Smooth muscle cell (in vitro differentiated cells): ENCODE measurements at regions not wholly inside any gene's neighbourhood (a gene's known extent, or its start where the extent isn't known, plus 50 kb on each side); places are given as distances from the start of the nearest gene placed in this dataset.

Experiments
- DNase-seq: peaks from one replicate; lab custom pipeline; 2025; ENCODE audit not compliant: unreplicated experiment; lab: John Stamatoyannopoulos, UW
- H2AFZ ChIP-seq: fragments of 200-600 bp; sonication (generic); 2 replicates; pipeline ENCODE4 v1.6.0; 2016; ENCODE audit warnings: antibody characterized with exemption, low read depth, mild to moderate bottlenecking
- H3F3A ChIP-seq: fragments of 200-600 bp; sonication (generic); 2 replicates; pipeline ENCODE4 v1.6.0; 2017; ENCODE audit warnings: antibody characterized with exemption, low read depth
- H3K27ac ChIP-seq: fragments of 200-600 bp; sonication (generic); 2 replicates; pipeline ENCODE4 v1.5.1; 2016; ENCODE audit warnings: low read depth, mild to moderate bottlenecking
- H3K27me3 ChIP-seq: fragments of 200-600 bp; sonication (generic); 2 replicates; pipeline ENCODE4 v1.6.1; 2016; ENCODE audit warnings: low read depth, mild to moderate bottlenecking
- H3K36me3 ChIP-seq: fragments of 200-600 bp; sonication (generic); 2 replicates; pipeline ENCODE4 v1.5.1; 2016; ENCODE audit warnings: low read depth
- H3K4me1 ChIP-seq: fragments of 200-600 bp; sonication (generic); 2 replicates; pipeline ENCODE4 v1.5.1; 2016; ENCODE audit warnings: low read depth
- H3K4me2 ChIP-seq: fragments of 200-600 bp; sonication (generic); 2 replicates; pipeline ENCODE4 v1.6.0; 2016; ENCODE audit warnings: mild to moderate bottlenecking
- H3K4me3 ChIP-seq: fragments of 200-600 bp; sonication (generic); 2 replicates; pipeline ENCODE4 v1.5.1; 2016; ENCODE audit warnings: mild to moderate bottlenecking
- H3K79me2 ChIP-seq: fragments of 200-600 bp; sonication (generic); 2 replicates; pipeline ENCODE4 v1.6.0; 2016; ENCODE audit warnings: low read depth, mild to moderate bottlenecking
- H3K9ac ChIP-seq: fragments of 200-600 bp; sonication (generic); 2 replicates; pipeline ENCODE4 v1.6.0; 2016; ENCODE audit warnings: low read depth
- H3K9me3 ChIP-seq: fragments of 200-600 bp; sonication (generic); replicated peaks from 2 replicates; pipeline ENCODE4 v1.5.1; 2016; ENCODE audit warnings: low read depth
- H4K20me1 ChIP-seq: fragments of 200-600 bp; sonication (generic); 2 replicates; pipeline ENCODE4 v1.6.0; 2016; ENCODE audit warnings: low read depth
- WGBS: methylation state at CpG from one replicate; pipeline ENCODE4 v1.1.7; 2016; ENCODE audit warnings: low lambda C conversion rate; 5-methylcytosine and 5-hydroxymethylcytosine counted together
- TF ChIP-seq, protein P1 (sequence below): fragments of 200-600 bp; sonication (generic); IDR thresholded peaks from 2 replicates; pipeline ENCODE4 v1.5.1; 2017; ENCODE audit warnings: borderline replicate concordance, mild to moderate bottlenecking, antibody characterized with exemption; ENCODE audit not compliant: insufficient read depth, poor library complexity, severe bottlenecking

DNA sequence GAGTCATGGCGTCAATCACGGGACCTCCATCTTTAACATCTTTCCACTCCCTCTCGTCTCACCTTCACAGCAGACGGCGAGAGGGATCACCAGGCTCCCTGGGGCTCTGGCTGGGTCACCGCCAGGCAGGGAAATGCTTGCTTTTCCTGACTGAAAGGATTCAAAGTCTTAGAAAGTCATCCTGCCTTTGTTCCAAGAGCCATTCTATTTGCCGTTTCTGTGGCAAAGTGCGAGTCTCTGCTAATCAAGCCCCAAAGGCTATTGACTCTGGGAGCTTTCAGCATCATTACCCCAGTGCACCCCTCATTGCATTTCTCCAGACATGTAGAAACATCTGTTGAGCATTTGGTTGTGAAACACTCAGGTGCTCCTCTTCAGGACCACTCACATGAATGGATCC is 69.6 kb downstream of the GSC start:
- TF ChIP-seq, protein P1, sequence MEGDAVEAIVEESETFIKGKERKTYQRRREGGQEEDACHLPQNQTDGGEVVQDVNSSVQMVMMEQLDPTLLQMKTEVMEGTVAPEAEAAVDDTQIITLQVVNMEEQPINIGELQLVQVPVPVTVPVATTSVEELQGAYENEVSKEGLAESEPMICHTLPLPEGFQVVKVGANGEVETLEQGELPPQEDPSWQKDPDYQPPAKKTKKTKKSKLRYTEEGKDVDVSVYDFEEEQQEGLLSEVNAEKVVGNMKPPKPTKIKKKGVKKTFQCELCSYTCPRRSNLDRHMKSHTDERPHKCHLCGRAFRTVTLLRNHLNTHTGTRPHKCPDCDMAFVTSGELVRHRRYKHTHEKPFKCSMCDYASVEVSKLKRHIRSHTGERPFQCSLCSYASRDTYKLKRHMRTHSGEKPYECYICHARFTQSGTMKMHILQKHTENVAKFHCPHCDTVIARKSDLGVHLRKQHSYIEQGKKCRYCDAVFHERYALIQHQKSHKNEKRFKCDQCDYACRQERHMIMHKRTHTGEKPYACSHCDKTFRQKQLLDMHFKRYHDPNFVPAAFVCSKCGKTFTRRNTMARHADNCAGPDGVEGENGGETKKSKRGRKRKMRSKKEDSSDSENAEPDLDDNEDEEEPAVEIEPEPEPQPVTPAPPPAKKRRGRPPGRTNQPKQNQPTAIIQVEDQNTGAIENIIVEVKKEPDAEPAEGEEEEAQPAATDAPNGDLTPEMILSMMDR: no peak
- Histone ChIP-seq H3K9me3 (no peaks in the 10 kb centered on the region), H3K27ac (no peak overlapping the region), H2AFZ (no peak overlapping the region), H3K4me1 (no peaks in the 10 kb centered on the region), H3F3A (no peaks in the 10 kb centered on the region), H4K20me1 (no peaks in the 10 kb centered on the region), H3K27me3 (peaks cover 16% of the 10 kb centered on the region), H3K4me2 (no peak overlapping the region), H3K36me3 (no peaks in the 10 kb centered on the region), H3K9ac (no peak overlapping the region), H3K79me2 (no peaks in the 10 kb centered on the region), H3K4me3 (no peak overlapping the region)
- no peak for DNase-seq
- 82% methylated on average over 8 of the region's 8 CpGs for WGBS

DNA sequence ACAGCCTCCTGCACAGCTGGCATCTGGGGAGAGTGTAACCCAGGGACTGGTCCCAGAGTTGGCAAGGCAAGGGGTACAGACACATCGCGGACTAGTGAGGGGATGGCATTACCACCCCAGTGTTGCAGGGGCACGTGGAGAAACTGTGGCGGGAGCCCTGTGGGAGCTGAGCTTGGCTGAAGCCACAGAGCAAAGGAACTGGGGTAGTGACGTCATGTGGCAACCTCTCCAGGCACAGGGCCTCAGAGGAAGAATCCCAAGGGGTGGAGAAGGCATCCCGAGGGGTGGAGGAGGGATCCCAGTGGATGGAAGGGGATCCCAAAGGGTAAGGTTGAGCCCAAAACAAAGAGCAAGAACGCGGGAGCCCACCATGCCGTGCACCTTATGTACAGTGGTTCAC is 70.1 kb downstream of the GSC start:
- H3K4me2 ChIP-seq: no peak overlapping the region
- H3K4me1 ChIP-seq: no peaks in the 10 kb centered on the region
- H3K4me3 ChIP-seq: no peak overlapping the region
- H3K27ac ChIP-seq: no peak overlapping the region
- no peaks in the 10 kb centered on the region for H3F3A ChIP-seq
- H3K27me3 ChIP-seq: peaks cover 16% of the 10 kb centered on the region
- no peak overlapping the region for H2AFZ ChIP-seq
- H3K36me3 ChIP-seq: no peaks in the 10 kb centered on the region
- no peak for DNase-seq
- H3K9ac ChIP-seq: no peak overlapping the region
- WGBS: 75% methylated on average over 9 of the region's 9 CpGs
- TF ChIP-seq, protein P1: no peak
- no peaks in the 10 kb centered on the region for H4K20me1 ChIP-seq
- no peaks in the 10 kb centered on the region for H3K79me2 ChIP-seq
- H3K9me3 ChIP-seq: no peaks in the 10 kb centered on the region

DNA sequence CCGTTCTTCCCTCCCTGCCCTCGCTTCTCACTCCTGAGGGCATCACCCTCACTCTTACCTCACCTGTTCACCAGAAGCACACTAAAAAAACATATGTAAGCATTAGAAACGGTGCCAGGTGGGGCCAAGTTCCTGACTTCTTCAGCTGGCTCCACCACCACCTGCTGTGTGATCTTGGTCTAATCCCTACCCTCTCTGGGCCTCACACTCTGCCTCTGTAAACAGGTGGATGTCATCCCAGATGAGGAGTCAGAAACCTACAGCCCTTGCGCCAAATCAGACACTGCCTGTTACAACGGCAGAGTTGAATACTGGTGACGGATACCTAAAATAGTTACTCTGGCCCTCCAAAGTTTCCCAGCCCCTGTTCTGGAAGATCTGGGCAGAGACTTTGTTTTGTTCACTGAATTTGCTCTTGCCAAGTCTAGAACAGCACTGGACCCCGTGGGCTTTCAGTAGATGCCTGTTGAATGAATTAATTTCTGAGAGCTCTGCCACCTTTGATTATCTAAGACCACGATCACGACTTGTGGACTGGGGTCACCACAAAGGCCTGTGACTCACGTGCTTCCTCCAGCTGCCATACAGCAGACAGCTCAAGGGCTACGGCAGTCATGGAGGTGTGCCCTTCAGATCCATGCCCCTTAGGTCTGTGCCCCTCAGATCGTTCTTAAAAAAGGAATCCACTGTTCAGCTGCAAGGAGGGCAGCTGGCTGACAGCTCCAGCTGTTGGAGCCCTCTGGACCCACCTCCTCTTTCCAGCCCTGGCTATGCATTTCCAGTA is 71.9 kb downstream of the GSC start:
- no peaks in the 10 kb centered on the region for H3K36me3 ChIP-seq
- no peaks in the 10 kb centered on the region for H3K79me2 ChIP-seq
- no peak overlapping the region for H3K4me2 ChIP-seq
- H3K27me3 ChIP-seq: peaks cover 16% of the 10 kb centered on the region
- H4K20me1 ChIP-seq: no peaks in the 10 kb centered on the region
- no peak overlapping the region for H2AFZ ChIP-seq
- no peak for DNase-seq
- no peak overlapping the region for H3K4me3 ChIP-seq
- TF ChIP-seq, protein P1: no peak
- no peaks in the 10 kb centered on the region for H3K9me3 ChIP-seq
- H3K9ac ChIP-seq: no peak overlapping the region
- H3F3A ChIP-seq: no peaks in the 10 kb centered on the region
- no peaks in the 10 kb centered on the region for H3K4me1 ChIP-seq
- H3K27ac ChIP-seq: no peak overlapping the region
- WGBS: 75% methylated on average over 12 of the region's 12 CpGs

DNA sequence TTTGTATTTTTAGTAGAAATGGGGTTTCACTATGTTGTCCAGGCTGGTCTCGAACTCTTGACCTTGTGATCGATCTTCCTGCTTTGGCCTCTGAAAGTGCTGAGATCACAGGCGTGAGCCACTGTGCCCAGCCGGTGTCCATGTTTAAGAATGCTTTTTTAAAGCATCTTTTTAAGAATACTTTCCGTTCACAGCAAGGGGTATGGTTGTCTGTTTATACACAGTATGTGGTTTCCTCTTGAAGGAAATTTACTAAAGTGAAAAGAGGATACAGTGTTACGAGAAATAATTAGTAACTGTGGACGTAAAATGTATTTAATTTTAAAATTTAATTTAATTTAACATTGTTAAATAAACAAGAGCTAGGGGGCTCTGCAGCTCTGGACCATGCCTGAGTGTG is 73.4 kb downstream of the GSC start:
- 94% methylated on average over 7 of the region's 7 CpGs for WGBS
- Histone ChIP-seq H3K4me2 (no peak overlapping the region), H4K20me1 (no peaks in the 10 kb centered on the region), H3K9ac (no peak overlapping the region), H2AFZ (no peak overlapping the region), H3K4me3 (no peak overlapping the region), H3K9me3 (no peaks in the 10 kb centered on the region), H3K4me1 (no peaks in the 10 kb centered on the region), H3F3A (no peaks in the 10 kb centered on the region), H3K36me3 (no peaks in the 10 kb centered on the region), H3K27ac (no peak overlapping the region), H3K79me2 (no peaks in the 10 kb centered on the region), H3K27me3 (peaks cover 16% of the 10 kb centered on the region)
- TF ChIP-seq, protein P1: no peak
- DNase-seq: no peak
